Fibroblast of peridontal ligament (primary cell): ENCODE measurements at regions not wholly inside any gene's neighbourhood (a gene's known extent, or its start where the extent isn't known, plus 50 kb on each side); places are given as distances from the start of the nearest gene placed in this dataset.
"Not testable (repeated sequence)": the region's sequence is repeated elsewhere in the genome, so short reads cannot be mapped to it uniquely, and the experiment has no call there.

Experiments used
- DNase-seq: peaks from one replicate; pipeline ENCODE4 v3.0.0-alpha.2; 2010; ENCODE audit errors: extremely low read depth

DNA sequence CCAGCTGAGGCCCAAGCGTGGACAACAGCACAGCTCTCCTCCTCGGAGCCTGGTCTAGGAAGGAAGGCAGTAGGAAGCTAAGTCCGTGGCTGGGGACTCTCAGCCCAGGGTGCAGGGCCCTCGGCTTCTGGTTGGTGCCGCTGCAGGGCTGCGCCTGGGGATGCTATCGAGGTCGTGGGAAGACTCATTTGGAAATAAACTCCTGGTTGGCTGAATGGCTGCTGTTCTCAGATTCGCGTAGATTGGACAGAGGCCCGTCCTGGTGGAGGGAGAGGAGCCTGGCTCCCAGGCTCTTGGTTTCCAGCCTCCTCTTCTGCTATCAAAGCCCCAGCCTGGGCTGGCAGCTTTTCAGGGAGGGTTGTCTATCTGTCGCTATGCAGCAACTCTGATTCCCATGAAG is 152.6 kb upstream of the FZD8 start:
- no peak for DNase-seq

DNA sequence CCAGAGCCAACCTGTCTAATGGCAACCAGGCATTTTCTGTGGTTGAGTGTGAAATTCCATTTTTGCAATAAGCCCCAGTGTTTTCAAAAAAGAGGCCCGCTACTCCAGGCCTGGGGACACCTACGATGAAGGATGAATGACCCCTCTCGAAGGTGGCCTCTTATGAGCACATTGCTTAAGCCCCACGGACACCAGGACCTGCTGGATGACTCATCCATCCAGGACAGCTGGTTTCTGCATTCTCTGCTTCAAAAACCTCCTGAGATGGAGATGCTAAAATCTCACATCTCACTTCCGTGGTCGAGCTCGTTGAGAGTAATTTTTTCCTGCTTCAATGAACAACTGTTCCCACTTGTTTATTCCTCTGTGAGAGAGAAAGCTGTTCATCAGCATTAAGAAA is 150.2 kb upstream of the FZD8 start:
- DNase-seq = no peak

DNA sequence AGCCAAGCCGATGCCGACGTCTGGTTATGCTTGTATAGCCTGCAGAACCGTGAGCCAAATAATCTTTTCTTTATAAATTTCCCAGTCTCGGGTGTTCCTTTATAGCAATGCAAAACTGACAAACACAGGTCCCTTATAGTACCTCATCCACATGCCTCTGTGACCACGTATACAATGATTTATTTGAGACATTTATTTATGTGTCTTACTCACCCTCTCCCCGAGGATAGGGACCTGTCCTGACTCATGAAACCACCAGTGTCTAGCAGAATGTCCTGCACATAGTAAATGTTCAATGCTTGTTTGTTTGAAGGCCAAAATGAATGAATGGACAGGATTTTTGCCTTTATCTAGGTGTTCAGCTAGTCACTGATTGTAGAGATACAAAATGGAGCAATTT is 147.9 kb upstream of the FZD8 start:
- no peak for DNase-seq

DNA sequence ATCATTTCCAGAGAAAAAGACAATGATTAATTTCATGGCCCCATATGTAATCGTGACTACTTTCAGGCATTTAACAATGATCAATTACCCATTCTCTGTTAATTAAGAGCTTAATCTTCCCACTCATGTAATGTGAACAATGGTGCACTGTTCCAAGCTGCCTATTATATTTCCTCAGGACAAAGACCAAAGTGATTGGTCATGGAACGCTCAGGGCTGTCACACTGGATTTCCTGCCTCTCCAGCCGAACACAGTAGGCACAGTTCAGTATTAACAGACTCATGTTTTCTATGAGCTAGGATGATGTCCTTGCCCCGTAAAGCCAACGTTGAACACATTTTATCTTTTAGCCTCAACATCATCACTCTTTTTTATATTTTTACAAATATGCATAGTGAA is 142.7 kb upstream of the FZD8 start:
- DNase-seq = no peak

DNA sequence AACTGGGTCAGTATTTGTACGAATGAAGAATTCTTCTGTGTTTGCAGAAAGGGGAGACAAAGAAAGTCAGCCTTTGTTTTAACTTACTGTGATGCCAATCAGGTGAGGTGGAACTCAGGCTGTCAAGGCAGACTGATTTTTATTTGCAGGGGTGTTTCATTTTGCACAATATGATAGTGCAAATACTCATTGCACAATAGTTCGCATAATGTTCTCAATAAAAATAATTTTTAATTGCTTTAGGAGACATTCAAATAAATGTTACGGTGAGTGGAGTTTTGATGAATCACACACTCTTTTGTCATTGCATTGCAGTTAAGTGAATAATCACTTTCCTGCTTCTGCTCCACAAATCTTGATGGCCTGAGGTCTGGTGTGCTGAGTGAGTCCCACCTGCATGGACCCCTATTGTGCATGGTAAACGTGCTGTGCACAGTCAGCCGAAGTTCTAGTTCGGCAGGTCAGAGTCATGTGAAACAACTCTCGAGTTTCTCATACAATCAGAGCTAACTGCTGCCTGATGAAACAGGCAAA is 141.3 kb upstream of the FZD8 start:
- peak; percentile 3 for DNase-seq

DNA sequence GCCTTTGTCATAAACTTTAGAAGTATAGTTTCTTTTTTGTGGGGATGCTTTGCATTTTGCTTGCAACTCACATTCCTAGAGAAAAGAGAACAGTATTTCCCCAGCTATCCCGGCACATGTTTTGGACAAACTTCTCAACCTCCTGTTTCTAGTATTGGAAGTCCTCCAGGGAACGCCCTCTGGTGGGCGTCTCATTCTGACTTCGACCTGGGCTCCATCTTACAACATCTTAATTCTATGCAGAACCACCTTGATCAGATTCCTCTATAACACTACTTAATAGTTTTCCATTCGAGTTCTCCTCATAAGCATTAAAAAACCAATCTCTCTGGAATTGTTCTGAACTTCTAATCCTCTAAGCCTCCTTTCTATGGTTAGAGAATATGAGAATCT is 139.5 kb upstream of the FZD8 start:
- no peak for DNase-seq

DNA sequence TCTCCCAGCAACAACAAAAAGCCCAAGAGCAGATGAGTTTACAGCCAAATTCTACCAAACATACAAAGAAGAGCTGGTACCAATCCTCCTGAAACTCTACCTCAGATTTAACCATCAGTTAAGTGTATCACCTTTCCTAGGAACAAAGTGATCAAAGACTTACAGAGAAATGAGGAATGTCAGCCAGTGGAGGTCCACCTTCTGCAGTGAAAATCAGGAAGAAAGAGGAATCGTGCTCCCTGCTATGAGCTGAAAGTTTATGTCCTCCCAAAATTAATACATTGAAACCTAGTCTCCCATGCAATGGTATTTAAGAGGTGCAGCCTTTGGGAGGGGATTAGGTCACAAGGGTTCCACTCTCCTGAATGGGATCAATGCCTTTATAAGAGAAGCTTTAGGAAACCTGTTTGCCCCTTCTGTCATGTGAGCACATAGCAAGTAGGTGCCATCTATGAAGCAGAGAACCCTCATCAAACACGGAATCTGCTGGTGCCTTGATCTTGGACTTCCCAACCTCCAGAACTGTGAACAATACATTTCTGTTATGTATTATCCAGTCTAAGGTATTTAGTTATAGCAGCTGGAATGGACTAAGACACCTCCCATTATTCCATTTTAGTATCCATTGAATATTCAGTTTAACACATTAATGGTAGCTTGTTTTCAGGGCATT is 139.0 kb upstream of the FZD8 start:
- DNase-seq = peak; percentile 35

DNA sequence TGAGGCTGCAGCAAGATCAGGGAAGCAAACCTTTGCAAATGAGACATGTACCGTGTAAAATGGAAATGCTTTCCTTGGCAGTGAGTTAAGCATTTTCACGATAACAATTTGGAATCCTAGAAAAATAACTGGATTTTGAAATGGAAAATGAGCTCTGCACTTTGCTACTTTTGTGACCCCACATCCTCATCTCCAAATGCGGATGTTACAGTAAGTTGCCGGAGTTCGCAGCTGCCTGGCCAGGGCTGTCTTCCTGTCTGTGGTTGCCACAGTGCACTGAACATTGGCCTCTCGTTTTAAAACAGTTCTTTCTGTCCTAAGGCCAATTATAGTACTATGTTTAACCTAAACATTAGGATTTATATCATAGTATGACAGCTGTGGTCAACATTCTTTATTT is 136.2 kb upstream of the FZD8 start:
- DNase-seq = no peak

DNA sequence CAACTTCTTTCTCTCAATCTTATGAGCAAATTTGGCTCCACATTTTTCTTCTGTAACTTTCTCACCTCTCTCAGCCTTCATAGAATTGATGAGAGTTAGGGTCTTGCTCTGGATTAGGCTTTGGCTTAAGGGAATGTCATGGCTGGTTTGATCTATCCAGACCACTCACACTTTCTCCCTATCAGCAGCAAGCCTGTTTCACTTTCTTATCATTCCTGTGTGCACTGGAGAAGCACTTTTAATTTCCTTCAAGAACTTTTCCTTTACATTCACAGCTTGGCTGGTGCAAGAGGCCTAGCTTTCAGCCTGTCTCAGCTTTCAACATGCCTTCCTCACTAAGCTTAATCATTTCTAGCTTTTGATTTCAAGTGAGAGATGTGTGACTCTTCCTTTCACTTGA is 134.5 kb upstream of the FZD8 start:
- not testable (repeated sequence) for DNase-seq

DNA sequence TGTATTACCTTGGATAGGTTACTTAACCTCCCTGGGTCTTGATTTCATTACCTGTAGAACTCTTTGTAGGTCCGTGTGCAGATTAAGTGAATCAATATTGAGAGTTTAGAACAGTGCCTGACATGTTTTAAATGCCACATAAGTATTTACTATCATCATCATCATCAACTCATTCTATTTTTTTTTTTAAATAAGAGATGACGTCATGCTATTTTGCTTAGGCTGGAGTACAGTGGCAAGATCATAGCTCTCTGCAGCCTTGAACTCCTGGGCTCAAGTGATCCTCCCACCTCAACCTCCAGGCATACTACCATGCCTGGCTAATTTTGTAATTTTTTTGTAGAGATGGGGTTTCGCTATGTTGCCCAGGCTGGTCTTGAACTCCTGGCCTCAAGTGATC is 132.0 kb upstream of the FZD8 start:
- no peak for DNase-seq

DNA sequence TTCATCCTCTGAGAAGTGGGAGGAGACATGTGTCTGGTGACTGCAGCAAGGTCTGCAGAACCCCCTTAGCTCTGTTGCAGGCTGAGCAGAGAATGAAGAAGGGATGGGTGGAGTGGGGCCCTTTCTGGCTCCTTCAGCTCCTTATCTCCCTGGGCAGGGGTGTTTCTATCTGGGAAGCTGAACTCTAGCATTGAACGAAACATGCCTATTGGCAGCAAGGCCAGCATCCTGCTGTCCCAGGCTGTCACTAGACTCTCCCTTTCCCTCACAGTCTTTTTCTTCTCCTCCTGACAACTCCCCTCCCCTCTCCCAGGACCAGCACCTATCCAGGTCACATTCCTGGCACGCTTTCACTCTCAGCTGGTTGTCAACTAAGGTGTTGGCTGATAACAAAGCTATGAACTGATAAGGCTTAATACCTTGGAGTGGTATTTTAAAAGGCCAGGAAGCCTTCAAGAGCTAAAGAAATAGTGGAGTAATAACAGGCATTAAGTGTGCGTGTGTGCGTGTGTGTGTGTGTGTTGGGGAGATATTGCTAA is 128.8 kb upstream of the FZD8 start:
- no peak for DNase-seq

DNA sequence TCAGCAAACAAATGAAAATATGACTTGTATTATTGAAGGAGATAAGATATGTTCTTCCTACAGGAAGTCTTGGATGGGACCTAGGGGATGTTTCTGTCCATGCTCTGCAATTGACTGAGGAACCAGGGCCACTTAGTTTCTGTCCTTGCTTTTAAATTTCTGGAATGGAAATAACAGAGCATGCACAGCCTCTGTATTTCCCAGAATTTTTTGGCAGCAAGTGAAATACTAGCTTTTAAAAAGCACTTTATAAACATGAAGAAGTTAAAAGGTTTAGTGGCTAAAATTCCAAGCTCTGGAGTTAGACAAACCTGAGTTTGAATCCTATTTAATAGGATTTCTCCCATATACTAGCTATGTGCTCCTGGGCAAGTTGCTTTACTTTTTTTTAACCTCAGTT is 127.7 kb upstream of the FZD8 start:
- DNase-seq = no peak

DNA sequence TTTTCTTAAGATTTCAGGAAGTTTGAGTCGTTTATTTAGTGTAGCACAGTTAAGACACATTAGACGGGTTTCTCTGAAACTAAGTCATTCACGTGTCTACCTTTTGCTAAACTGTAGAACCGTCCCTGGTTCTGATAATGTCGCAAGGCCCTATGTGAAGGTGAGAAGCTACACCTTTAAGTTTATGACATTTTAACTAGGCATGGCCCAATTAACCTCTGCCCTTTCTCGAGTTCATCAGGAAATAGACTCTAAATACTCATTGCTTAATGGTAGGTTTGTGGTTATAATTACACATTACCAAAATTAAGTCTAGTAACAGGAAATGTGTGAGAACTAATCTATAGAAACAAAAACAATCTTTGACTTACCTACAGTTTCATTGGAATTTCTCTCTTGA is 126.6 kb upstream of the FZD8 start:
- DNase-seq = no peak

DNA sequence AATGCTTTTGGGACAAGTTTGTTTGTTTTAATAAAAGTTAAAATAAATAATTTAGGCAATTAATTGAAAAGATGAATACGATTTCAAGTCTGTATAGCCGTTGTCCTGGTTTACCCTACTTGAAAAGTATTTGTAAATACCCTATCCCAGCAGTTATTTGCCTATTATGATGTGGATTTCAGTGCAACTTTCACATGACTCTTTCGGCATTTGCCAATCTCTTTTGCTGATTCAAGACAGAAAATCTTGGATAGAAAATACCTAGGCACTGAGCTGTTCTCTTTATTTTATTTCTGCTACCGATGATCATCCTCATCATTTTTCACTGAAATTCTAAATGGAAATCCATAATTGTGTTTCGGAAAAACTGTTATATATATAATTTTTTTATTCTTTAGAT is 125.9 kb upstream of the FZD8 start:
- no peak for DNase-seq

DNA sequence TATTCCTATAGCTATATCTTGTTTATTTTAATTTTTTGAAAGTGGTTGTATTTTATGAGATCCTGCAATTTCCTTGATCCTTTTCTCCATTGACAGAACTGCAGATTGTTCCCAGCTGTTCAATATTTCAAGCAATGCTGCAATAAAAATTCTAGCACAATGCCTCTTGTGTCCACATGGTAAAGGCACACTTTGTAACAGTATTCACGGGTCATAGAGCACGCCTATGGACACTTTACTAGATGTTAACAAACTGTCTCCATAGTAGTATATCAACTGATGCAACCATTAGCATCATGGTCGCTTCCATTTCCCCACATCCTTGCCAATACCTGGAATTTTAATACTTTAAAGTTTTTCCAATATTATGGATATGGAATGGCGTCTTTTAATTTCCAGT is 123.9 kb upstream of the FZD8 start:
- no peak for DNase-seq

DNA sequence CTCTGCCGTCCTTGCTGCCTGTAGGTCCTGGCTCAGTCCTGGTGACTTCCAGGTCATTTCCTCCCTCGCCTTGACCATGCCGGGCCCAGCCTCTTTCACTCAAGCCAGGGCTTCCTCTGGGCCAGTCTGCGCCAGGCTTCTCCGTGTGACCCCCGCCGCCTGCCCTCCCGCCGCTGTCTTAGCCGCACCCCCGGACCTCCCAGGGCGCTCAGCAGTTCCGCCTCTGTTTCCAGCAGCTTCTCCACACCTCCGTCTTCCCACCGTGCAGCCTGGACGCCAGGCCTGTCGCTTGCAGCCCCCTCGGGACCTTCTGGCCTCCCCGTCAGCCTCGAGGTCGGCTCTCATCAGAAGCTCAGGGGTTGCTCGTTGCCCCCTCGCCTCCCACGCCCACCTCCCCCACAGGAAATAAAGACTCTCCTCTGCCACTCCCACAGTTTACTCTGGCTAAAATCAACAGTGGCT is 123.0 kb upstream of the FZD8 start:
- DNase-seq = no peak

DNA sequence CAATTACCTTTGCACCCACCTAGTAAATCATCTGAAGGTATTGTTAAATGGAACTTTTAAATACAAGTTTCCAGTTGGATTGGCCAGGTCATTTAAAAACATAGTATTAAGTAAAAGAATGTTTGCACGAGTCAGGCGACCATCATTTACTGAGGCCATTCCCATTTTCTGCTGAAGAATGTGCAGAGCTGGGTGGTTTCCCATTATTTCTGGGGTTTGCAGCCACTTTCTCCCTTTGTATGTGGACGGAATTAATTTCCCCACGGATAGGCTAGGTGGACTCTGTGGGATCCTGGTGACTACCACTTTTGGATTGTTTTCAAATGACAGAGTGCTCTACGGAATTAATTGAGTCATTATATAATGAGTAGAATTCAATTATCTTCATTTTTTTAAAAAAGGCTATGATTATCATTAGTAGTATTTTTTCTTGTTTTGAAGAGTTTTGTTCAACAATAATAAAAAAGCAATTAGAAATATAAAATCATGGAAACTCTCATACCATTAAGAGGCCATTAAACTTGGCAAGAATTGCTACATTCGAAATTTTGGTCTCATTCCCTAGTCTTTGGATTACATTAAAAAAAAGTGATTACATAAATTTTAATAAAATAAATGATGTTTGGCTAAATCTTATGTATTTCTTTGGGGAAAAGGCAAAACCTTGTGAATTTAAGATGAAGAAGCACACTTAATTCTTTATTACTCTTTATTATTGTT is 120.4 kb upstream of the FZD8 start:
- DNase-seq = no peak

DNA sequence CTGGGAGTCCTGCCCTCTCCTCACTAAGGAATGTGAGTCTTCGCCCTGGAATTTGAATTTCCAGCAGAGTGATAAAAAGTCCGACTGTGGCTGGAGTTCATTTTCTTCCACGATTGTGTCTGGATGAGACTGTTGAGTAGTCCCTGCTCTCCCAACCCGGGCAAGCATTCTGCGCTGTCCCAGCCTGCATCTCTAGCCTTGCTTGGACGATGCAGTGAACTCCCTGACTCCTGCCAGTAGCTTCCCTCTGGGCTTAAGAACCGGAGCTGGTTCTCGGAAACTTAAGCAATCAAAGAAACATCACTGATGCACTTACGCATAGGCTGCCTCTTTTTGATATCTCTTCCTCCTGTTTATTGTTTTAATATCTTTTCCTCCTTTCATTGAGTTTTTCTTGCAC is 116.0 kb upstream of the FZD8 start:
- no peak for DNase-seq

DNA sequence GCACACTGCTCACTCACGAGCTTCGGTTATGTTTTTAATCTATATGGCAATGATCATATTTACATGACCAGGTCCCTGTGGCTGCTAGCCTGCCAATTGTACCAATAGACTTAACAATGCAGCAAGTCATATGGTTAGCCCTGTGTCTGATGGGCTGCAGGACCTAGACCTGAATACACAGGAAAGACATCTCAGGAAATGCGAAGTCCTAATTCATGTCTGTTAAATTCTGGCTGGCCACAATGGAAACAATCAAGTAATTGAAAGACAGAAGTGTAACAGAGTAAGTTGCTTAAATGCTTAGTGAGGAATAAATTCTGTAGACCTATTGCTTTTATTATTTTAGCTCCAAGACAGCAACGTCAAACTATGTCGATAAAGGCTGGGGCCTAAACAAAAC is 112.4 kb upstream of the FZD8 start:
- DNase-seq = no peak

DNA sequence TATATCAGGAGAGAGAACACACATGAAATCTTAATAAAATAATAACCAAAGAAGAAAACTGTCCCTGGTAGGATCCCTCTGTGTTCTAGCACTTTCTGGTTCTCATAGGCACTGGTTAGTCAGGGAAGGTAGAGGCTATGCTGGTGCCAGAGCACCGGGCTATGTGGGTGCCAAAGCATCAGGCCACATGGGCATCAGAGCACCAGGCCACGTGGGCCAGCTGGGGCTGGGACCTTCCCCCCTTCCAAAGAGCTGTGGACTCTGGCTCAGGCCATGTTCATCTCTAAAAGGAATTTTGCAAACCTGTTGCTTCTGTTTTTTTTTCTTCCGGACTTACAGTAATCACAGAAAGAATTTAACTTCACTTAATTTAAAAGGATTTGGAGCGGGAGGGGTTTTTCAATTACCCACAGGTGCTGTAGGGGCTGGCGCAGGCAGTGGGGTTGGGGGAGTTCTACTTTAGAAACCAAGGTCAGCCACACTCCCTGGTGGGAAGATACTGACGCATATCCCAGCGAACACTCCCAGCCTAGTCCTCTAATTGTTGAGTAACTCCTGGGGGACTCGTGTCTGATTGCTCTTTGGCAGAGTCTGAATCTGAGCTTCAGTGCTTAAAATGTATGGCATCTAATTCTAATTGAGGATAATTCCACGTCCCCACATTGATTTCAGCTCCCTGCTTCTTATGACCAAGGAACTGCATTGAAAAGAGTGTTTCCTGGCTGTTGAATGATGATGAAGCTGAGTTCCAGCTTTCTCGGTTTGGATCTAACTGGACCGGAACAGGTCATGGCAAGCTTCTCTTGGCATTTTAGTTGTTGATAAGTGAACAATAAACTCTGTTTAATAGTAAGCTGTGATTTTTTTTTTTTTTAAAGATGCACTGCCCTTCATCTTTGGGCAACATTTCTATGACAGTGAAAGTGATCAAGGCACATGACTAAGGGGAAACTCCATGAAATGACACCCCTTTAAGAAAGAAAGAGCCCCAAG is 110.7 kb upstream of the FZD8 start:
- DNase-seq = peak; percentile 91

DNA sequence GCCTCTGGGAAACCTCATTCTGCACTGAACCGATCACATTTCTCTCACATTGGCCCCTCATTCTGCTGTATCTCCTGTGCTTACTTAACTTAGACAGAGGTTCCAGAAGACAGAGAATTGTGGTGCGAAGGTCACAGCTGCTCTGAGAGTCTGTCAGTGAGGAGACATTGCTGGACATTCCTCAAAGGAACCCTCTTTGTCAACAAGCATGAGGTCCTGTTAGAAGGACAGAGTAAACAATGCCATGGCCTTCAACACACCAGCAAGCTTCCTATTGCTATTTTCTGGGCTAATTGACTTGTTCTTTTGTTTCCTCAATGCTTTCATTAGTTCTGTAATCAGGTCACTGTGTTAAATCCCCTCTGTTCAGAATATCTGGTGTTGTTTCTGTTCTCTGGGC is 109.3 kb upstream of the FZD8 start:
- no peak for DNase-seq

DNA sequence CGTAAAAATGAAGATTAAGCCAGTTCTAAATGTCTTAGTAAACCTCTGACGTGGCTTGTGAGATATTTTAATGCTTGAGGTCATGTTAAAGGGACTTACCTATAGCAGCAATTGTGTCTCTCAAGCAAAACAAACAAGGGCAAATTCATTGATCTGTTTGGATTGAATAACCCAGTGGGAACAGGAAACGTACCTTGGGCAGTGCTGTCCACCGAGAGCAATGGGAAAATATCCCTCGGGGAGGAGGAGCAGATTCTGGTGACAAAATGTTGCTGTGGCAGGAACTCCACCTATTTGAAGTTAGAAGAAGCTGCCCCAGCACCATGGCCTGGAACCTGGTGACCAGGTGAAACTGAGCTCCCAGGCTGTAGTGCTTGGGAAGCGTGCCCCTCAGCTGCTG is 107.1 kb upstream of the FZD8 start:
- no peak for DNase-seq
